SK-N-SH (cell line): ENCODE measurements at regions not wholly inside any gene's neighbourhood (a gene's known extent, or its start where the extent isn't known, plus 50 kb on each side); places are given as distances from the start of the nearest gene placed in this dataset.

Experiments used
- CTCF ChIA-PET: fragments of 300-600, 350-600 bp; formaldehyde crosslinking; extraction: SDS; loops from one replicate; lab custom pipeline; 2021; lab: Yijun Ruan, JAX
- POLR2A ChIA-PET: fragments of 350-600 bp; sonication (Branson Sonifier 250); formaldehyde crosslinking; extraction: SDS; loops from one replicate; lab custom pipeline; 2020; ENCODE audit warnings: antibody characterized with exemption, inconsistent platforms; lab: Yijun Ruan, JAX
- DNase-seq: peaks from one replicate; pipeline ENCODE4 v3.0.0; 2012
- H2AFZ ChIP-seq: fragments of 200-600 bp; sonication (generic); 2 replicates; pipeline ENCODE4 v1.8.1; 2016; ENCODE audit warnings: antibody characterized with exemption, mild to moderate bottlenecking, low read depth
- H3F3A ChIP-seq: fragments of 200-600 bp; sonication (generic); replicated peaks from 2 replicates; pipeline ENCODE3; 2016; ENCODE audit warnings: antibody characterized with exemption, mild to moderate bottlenecking; ENCODE audit not compliant: insufficient read depth
- H3K27ac ChIP-seq, 2 experiments: fragments of 200-500 bp in 1 of 2; fragments of 200-600 bp in 1 of 2; sonication (Bioruptor generic) in 1 of 2; sonication (generic), shearing (Covaris generic) in 1 of 2; 2 replicates each; pipeline versions ENCODE4 v1.5.1 to v1.6.1; 2014 to 2016; ENCODE audit warnings: low read depth in 2 of 2, inconsistent platforms in 1 of 2, low read length in 1 of 2, mild to moderate bottlenecking in 1 of 2, mixed read lengths in 1 of 2
- H3K27me3 ChIP-seq: fragments of 200-600 bp; sonication (generic), shearing (Covaris generic); 2 replicates; pipeline ENCODE4 v1.6.1; 2016; ENCODE audit warnings: mixed run types; ENCODE audit not compliant: insufficient read depth
- H3K36me3 ChIP-seq, 2 experiments: fragments of 200-500 bp in 1 of 2; fragments of 200-600 bp in 1 of 2; sonication (Bioruptor generic) in 1 of 2; sonication (generic) in 1 of 2; replicated peaks in 1 of 2; 2 replicates each; pipeline versions ENCODE3 to v1.5.1; 2014 to 2016; ENCODE audit warnings: low read length in 1 of 2, mild to moderate bottlenecking in 1 of 2; ENCODE audit not compliant: insufficient read depth in 2 of 2, control insufficient read depth in 1 of 2
- H3K4me1 ChIP-seq, 2 experiments: fragments of 200-500 bp in 1 of 2; fragments of 200-600 bp in 1 of 2; sonication (Bioruptor generic) in 1 of 2; sonication (generic), shearing (Covaris generic) in 1 of 2; 2 replicates each; pipeline versions ENCODE4 v1.5.1 to v1.6.1; 2014 to 2016; ENCODE audit warnings: low read depth in 1 of 2, low read length in 1 of 2, mixed run types in 1 of 2; ENCODE audit not compliant: insufficient read depth in 2 of 2, control insufficient read depth in 1 of 2
- H3K4me2 ChIP-seq: fragments of 200-600 bp; sonication (generic), shearing (Covaris generic); 2 replicates; pipeline ENCODE4 v1.6.1; 2017; ENCODE audit warnings: mixed run types
- H3K4me3 ChIP-seq, 2 experiments: fragments of 200-500 bp in 1 of 2; fragments of 200-600 bp in 1 of 2; sonication (Bioruptor generic) in 1 of 2; sonication (generic), shearing (Covaris generic) in 1 of 2; 2 replicates each; pipeline versions ENCODE4 v1.5.1 to v1.8.1; 2014 to 2016; ENCODE audit warnings: low read depth in 2 of 2, inconsistent platforms in 1 of 2, low read length in 1 of 2, mild to moderate bottlenecking in 1 of 2, mixed read lengths in 1 of 2, moderate library complexity in 1 of 2
- H3K79me2 ChIP-seq: fragments of 200-600 bp; sonication (generic); 2 replicates; pipeline ENCODE4 v1.8.1; 2017; ENCODE audit warnings: mild to moderate bottlenecking; ENCODE audit not compliant: insufficient read depth
- H3K9ac ChIP-seq: fragments of 200-600 bp; sonication (generic); 2 replicates; pipeline ENCODE4 v1.6.1; 2017; ENCODE audit warnings: mixed run types
- H3K9me2 ChIP-seq: fragments of 200-600 bp; sonication (generic); 2 replicates; pipeline ENCODE4 v1.6.1; 2017; ENCODE audit warnings: mixed run types
- H3K9me3 ChIP-seq: fragments of 200-600 bp; sonication (generic); 2 replicates; pipeline ENCODE4 v1.6.1; 2017; ENCODE audit warnings: mixed run types, mild to moderate bottlenecking, moderate library complexity
- H4K20me1 ChIP-seq: fragments of 200-600 bp; sonication (generic); 2 replicates; pipeline ENCODE4 v1.6.1; 2017; ENCODE audit warnings: mild to moderate bottlenecking, mixed run types; ENCODE audit not compliant: insufficient read depth
- CTCF ChIP-seq: fragments of 200-600 bp; sonication (generic); IDR thresholded peaks from 2 replicates; pipeline ENCODE4 v1.6.1; 2017; ENCODE audit warnings: antibody characterized with exemption, mild to moderate bottlenecking, moderate library complexity
- ELF1 ChIP-seq: IDR thresholded peaks from 2 replicates; pipeline ENCODE4 v1.4.0; 2012
- FOSL2 ChIP-seq: IDR thresholded peaks from 2 replicates; pipeline ENCODE4 v1.4.0; 2012; ENCODE audit warnings: low read depth, mild to moderate bottlenecking, moderate library complexity, borderline replicate concordance
- FOXJ3 ChIP-seq: sonication (generic); formaldehyde crosslinking; IDR thresholded peaks from 2 replicates; pipeline ENCODE4 v1.5.1; 2020; ENCODE audit warnings: mild to moderate bottlenecking, missing genetic modification reagents
- NRF1 ChIP-seq: IDR thresholded peaks from 2 replicates; pipeline ENCODE4 v1.6.1; 2012; ENCODE audit warnings: low read depth, mild to moderate bottlenecking, low read length
- RAD21 ChIP-seq: IDR thresholded peaks from 2 replicates; pipeline ENCODE4 v1.6.1; 2012; ENCODE audit warnings: mild to moderate bottlenecking, low read length
- RFX5 ChIP-seq: IDR thresholded peaks from 2 replicates; pipeline ENCODE4 v1.6.1; 2012; ENCODE audit warnings: mild to moderate bottlenecking, improper control_type of control experiment, low read length
- TCF12 ChIP-seq: IDR thresholded peaks from 2 replicates; pipeline ENCODE4 v1.4.0; 2012
- TEAD4 ChIP-seq: IDR thresholded peaks from 2 replicates; pipeline ENCODE4 v1.4.0; 2012; ENCODE audit warnings: mild to moderate bottlenecking, borderline replicate concordance; ENCODE audit not compliant: insufficient read depth
- WGBS: methylation state at CpG from one replicate; pipeline ENCODE4 v1.1.6; 2017; ENCODE audit warnings: low lambda C conversion rate; 5-methylcytosine and 5-hydroxymethylcytosine counted together

DNA sequence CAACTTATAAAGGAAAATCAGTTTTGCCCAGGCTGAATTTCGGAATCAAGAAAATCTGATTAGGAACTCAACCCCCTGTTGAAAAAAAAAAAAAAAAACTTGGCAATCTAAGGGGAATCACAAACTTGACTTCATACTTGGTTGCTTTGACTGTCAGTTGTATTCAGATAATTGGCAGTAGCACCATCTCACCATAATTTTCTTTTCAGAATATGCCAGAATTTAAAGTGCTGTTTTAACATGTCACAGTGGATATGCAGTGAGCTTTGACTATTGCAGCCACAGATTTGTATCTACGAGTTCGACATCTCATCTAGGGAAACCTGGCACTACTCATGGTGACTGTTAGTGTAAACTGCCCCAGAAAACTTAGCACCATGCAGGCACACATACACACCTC, 761.4 kb upstream of the KLHL29 start:
- ChIA-PET CTCF (no interaction called here), POLR2A (no interaction called here)
- no peaks in the 10 kb centered on the region for H3F3A ChIP-seq
- no peak for DNase-seq
- no peaks in the 10 kb centered on the region for H3K9me2 ChIP-seq
- H3K9me3 ChIP-seq: no peaks in the 10 kb centered on the region
- H3K27ac ChIP-seq: no peak overlapping the region
- H3K27me3 ChIP-seq: no peaks in the 10 kb centered on the region
- no peaks in the 10 kb centered on the region; a peak in 1 of 4 replicates for H3K4me1 ChIP-seq
- no peaks in the 10 kb centered on the region for H3K79me2 ChIP-seq
- TF ChIP-seq FOXJ3: no peak
- no peak for TF ChIP-seq RAD21
- TF ChIP-seq TCF12: no peak
- no peak for TF ChIP-seq ELF1
- no peak for TF ChIP-seq NRF1
- no peak for TF ChIP-seq TEAD4
- no peak for TF ChIP-seq FOSL2
- H3K36me3 ChIP-seq: no peaks in the 10 kb centered on the region
- no peak overlapping the region for H3K4me2 ChIP-seq
- no peaks in the 10 kb centered on the region for H4K20me1 ChIP-seq
- no peak overlapping the region for H3K4me3 ChIP-seq
- H3K9ac ChIP-seq: no peak overlapping the region
- WGBS: 17% methylated on average over 3 of the region's 3 CpGs
- H2AFZ ChIP-seq: no peak overlapping the region

DNA sequence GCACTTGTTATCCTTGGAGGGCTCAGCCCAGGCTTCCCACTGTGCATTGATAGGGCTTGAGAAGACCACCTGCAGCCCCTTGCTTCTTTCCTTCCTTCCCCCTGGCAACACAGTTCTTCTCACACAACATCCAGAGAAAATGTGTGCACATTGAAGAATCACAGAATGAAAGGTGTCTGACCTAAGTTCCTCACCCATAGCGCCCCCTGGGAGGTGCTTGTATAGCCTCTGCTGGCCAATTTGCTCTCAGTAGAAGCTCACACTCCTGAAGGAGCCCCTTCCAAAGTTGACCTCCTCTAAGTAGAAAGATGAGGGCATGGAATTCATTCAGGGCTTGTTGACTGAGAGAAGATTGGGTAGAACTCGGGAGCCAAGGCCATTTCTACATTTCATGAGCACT, 758.4 kb upstream of the KLHL29 start:
- WGBS: 12% methylated on average over 2 of the region's 2 CpGs
- H3K79me2 ChIP-seq: no peaks in the 10 kb centered on the region

More for the DNA sequence above, 758.4 kb upstream of the KLHL29 start:
- H3K9ac ChIP-seq: no peak overlapping the region
- H4K20me1 ChIP-seq: no peaks in the 10 kb centered on the region
- H2AFZ ChIP-seq: no peak overlapping the region
- no peaks in the 10 kb centered on the region for H3K27me3 ChIP-seq
- TF ChIP-seq CTCF (no peak), RAD21 (peak; percentile 22; the same call in 1 of the 2 replicates), ELF1 (no peak), RFX5 (no peak)
- POLR2A ChIA-PET: no interaction called here
- H3K4me3 ChIP-seq: no peak overlapping the region
- H3K27ac ChIP-seq: no peak overlapping the region
- CTCF ChIA-PET: no interaction called here
- H3K36me3 ChIP-seq: no peaks in the 10 kb centered on the region
- H3K4me2 ChIP-seq: no peak overlapping the region
- H3F3A ChIP-seq: no peaks in the 10 kb centered on the region
- H3K9me2 ChIP-seq: no peaks in the 10 kb centered on the region
- DNase-seq: no peak
- no peaks in the 10 kb centered on the region; the same call in 1 of the 2 replicates for H3K9me3 ChIP-seq
- no peaks in the 10 kb centered on the region; a peak in 1 of 4 replicates for H3K4me1 ChIP-seq
